Endodermal cell (in vitro differentiated cells): ENCODE measurements at regions not wholly inside any gene's neighbourhood (a gene's known extent, or its start where the extent isn't known, plus 50 kb on each side); places are given as distances from the start of the nearest gene placed in this dataset.

ENCODE experiments used
- DNase-seq: peaks from one replicate; pipeline ENCODE4 v3.0.0-alpha.2; 2017
- H3K27ac ChIP-seq: 2 replicates; pipeline ENCODE4 v1.5.1; 2013; ENCODE audit warnings: mild to moderate bottlenecking, low read depth, low read length, moderate library complexity
- H3K27me3 ChIP-seq: 2 replicates; pipeline ENCODE4 v1.6.1; 2013; ENCODE audit warnings: mild to moderate bottlenecking, low read length, moderate library complexity; ENCODE audit not compliant: insufficient read depth, control insufficient read depth, poor library complexity, severe bottlenecking
- H3K36me3 ChIP-seq: 2 replicates; pipeline ENCODE4 v1.7.0; 2013; ENCODE audit warnings: mild to moderate bottlenecking, low read length, moderate library complexity; ENCODE audit not compliant: control insufficient read depth, insufficient read depth
- H3K4me1 ChIP-seq: one replicate; pipeline ENCODE4 v1.7.0; 2013; ENCODE audit warnings: low read length; ENCODE audit not compliant: control insufficient read depth, insufficient read depth
- H3K4me3 ChIP-seq: 2 replicates; pipeline ENCODE4 v1.5.1; 2013; ENCODE audit warnings: mild to moderate bottlenecking, low read length, moderate library complexity
- H3K9ac ChIP-seq: 2 replicates; pipeline ENCODE4 v1.6.1; 2013; ENCODE audit warnings: mild to moderate bottlenecking, low read length, moderate library complexity; ENCODE audit not compliant: poor library complexity, severe bottlenecking; ENCODE audit errors: extremely low read depth
- H3K9me3 ChIP-seq: 2 replicates; pipeline ENCODE4 v1.6.1; 2013; ENCODE audit warnings: mild to moderate bottlenecking, low read length, moderate library complexity; ENCODE audit not compliant: control insufficient read depth
- H3K27ac Mint-ChIP-seq: 2 replicates; pipeline ENCODE4 v1.8.0; 2020; ENCODE audit warnings: mixed read lengths
- H3K27me3 Mint-ChIP-seq: 2 replicates; pipeline ENCODE4 v1.8.0; 2021; ENCODE audit warnings: mild to moderate bottlenecking, mixed read lengths; ENCODE audit not compliant: insufficient read depth
- H3K36me3 Mint-ChIP-seq: 2 replicates; pipeline ENCODE4 v1.8.0; 2020; ENCODE audit warnings: low read depth, mixed read lengths
- H3K4me1 Mint-ChIP-seq: 2 replicates; pipeline ENCODE4 v1.8.0; 2020; ENCODE audit warnings: mixed read lengths
- H3K4me3 Mint-ChIP-seq: 2 replicates; pipeline ENCODE4 v1.8.0; 2020; ENCODE audit warnings: mild to moderate bottlenecking, moderate library complexity, mixed read lengths
- H3K9me3 Mint-ChIP-seq: 2 replicates; pipeline ENCODE4 v1.8.0; 2020; ENCODE audit warnings: mild to moderate bottlenecking, mixed read lengths
- CTCF ChIP-seq: fragments of 200-600 bp; sonication (generic); conservative IDR thresholded peaks from 2 replicates; pipeline ENCODE4 v1.5.0; 2021; ENCODE audit warnings: antibody characterized with exemption, mild to moderate bottlenecking
- WGBS, 2 experiments: methylation state at CpG; one replicate each; pipeline versions ENCODE4 v1.1.5 to v1.1.7; 2013; ENCODE audit warnings: missing lambda C conversion rate in 2 of 2, mixed read lengths in 1 of 2; ENCODE audit not compliant: insufficient coverage in 1 of 2, insufficient read length in 1 of 2; 5-methylcytosine and 5-hydroxymethylcytosine counted together

DNA sequence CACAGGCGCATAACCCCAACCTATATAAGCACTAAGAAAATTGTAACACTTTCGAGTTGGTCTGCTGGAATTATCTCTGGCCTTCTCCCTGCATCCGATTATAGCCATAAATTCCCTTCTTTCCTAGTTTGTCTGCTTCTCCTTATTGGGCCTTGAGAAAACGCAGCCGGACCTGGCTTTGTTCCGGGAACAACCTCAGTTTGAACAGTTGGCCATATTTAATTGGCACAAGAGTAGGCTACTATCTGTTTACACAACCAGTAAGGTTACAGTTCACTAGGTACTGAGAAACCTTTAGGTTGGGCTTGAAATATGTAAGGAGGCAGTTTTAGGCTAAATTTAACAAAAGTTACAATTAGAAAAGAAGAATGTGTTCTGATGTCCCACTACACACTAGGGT is 176.1 kb downstream of the IPO8 start:
- Histone ChIP-seq H3K27ac (no peak overlapping the region), H3K9ac (no peak overlapping the region), H3K4me3 (no peak overlapping the region), H3K9me3 (no peaks in the 10 kb centered on the region), H3K4me1 (peaks cover 5% of the 10 kb centered on the region), H3K27me3 (no peaks in the 10 kb centered on the region), H3K36me3 (no peaks in the 10 kb centered on the region)
- Mint-ChIP-seq H3K4me3 (no peak overlapping the region), H3K36me3 (no peaks in the 10 kb centered on the region), H3K4me1 (peaks cover 14% of the 10 kb centered on the region), H3K9me3 (peaks cover 4% of the 10 kb centered on the region), H3K27me3 (peaks cover 1% of the 10 kb centered on the region), H3K27ac (no peak overlapping the region)
- no peak for TF ChIP-seq CTCF
- WGBS, 2 experiments: 91 to 98% methylated on average over 6 of the region's 6 CpGs
- DNase-seq: no peak

GRCh38 chr12:30517320-30517719 is 178.3 kb downstream of the IPO8 start:
- H3K9ac ChIP-seq: no peak overlapping the region
- no peak overlapping the region for H3K4me3 Mint-ChIP-seq
- WGBS, 2 experiments: 86% methylated on average over 1 of the region's 1 CpG; no CpG with 5 or more reads in 1 of the 2 experiments
- H3K9me3 Mint-ChIP-seq: peaks cover 4% of the 10 kb centered on the region
- no peaks in the 10 kb centered on the region for H3K9me3 ChIP-seq
- peaks cover 5% of the 10 kb centered on the region for H3K4me1 ChIP-seq
- no peaks in the 10 kb centered on the region for H3K36me3 ChIP-seq
- H3K27ac ChIP-seq: no peak overlapping the region
- H3K4me1 Mint-ChIP-seq: peaks cover 18% of the 10 kb centered on the region
- H3K4me3 ChIP-seq: no peak overlapping the region
- no peaks in the 10 kb centered on the region for H3K27me3 ChIP-seq
- no peaks in the 10 kb centered on the region for H3K36me3 Mint-ChIP-seq
- no peak for TF ChIP-seq CTCF
- H3K27ac Mint-ChIP-seq: no peak overlapping the region
- H3K27me3 Mint-ChIP-seq: no peaks in the 10 kb centered on the region
- DNase-seq: no peak

GRCh38 chr12:30515351-30515750 is 180.3 kb downstream of the IPO8 start:
- no peak overlapping the region for H3K9ac ChIP-seq
- Mint-ChIP-seq H3K36me3 (no peaks in the 10 kb centered on the region), H3K27me3 (no peaks in the 10 kb centered on the region), H3K4me3 (no peak overlapping the region), H3K4me1 (peaks cover 18% of the 10 kb centered on the region), H3K9me3 (peaks cover 1% of the 10 kb centered on the region), H3K27ac (no peak overlapping the region)
- no peak for DNase-seq
- peaks cover 5% of the 10 kb centered on the region for H3K4me1 ChIP-seq
- H3K27me3 ChIP-seq: no peaks in the 10 kb centered on the region
- H3K4me3 ChIP-seq: no peak overlapping the region
- no peak overlapping the region for H3K27ac ChIP-seq
- WGBS, 2 experiments: 78% methylated on average over 2 of the region's 2 CpGs; no CpG with 5 or more reads in 1 of the 2 experiments
- H3K36me3 ChIP-seq: no peaks in the 10 kb centered on the region
- H3K9me3 ChIP-seq: no peaks in the 10 kb centered on the region
- peak; percentile 76 for TF ChIP-seq CTCF
